Stomach (tissue), 8 donors: ENCODE measurements at regions not wholly inside any gene's neighbourhood (a gene's known extent, or its start where the extent isn't known, plus 50 kb on each side); places are given as distances from the start of the nearest gene placed in this dataset.

ENCODE experiments used
- DNase-seq, 2 donors: peaks; one replicate each; pipeline versions ENCODE4 v3.0.0 to v3.0.0-alpha.2; 2013 to 2019
- H3K27ac ChIP-seq, 5 donors: fragments of 200-600 bp in 4 of 5; sonication (generic) in 4 of 5; one replicate each; pipeline ENCODE4 v1.5.1; 2013 to 2019; ENCODE audit warnings: mild to moderate bottlenecking in 1 of 5, moderate library complexity in 1 of 5
- H3K27me3 ChIP-seq, 3 donors: fragments of 200-600 bp; sonication (generic); one replicate each; pipeline ENCODE4 v1.5.1; 2017 to 2019; ENCODE audit warnings: mixed run types in 1 of 3
- H3K36me3 ChIP-seq, 4 donors: fragments of 200-600 bp; sonication (generic); 1 replicate in 3 of 4; 2 replicates in 1 of 4; pipeline ENCODE4 v1.5.1; 2016 to 2019
- H3K4me1 ChIP-seq, 4 donors: fragments of 200-600 bp; sonication (generic); one replicate each; pipeline ENCODE4 v1.5.1; 2016 to 2019
- H3K4me3 ChIP-seq, 4 donors: fragments of 200-600 bp; sonication (generic) in 3 of 4; one replicate each; pipeline ENCODE4 v1.5.1; 2016 to 2019; ENCODE audit warnings: mild to moderate bottlenecking in 1 of 4
- H3K9me3 ChIP-seq, 4 donors: fragments of 200-600 bp; sonication (generic); one replicate each; pipeline ENCODE4 v1.5.1; 2016 to 2019
- CTCF ChIP-seq, 7 experiments: fragments of 450-650 bp in 4 of 7; fragments of 200-600 bp in 3 of 7; sonication (generic) in 3 of 7; IDR thresholded peaks; one replicate each; pipeline ENCODE4 v1.5.1; 2016 to 2019; ENCODE audit warnings: antibody characterized with exemption in 7 of 7, control low read depth in 2 of 7, mild to moderate bottlenecking in 1 of 7
- EP300 ChIP-seq: sonication (generic); formaldehyde crosslinking; IDR thresholded peaks from one replicate; pipeline ENCODE4 v1.6.1; 2017; ENCODE audit warnings: antibody characterized with exemption
- POLR2A ChIP-seq, 4 donors: fragments of 450-650 bp; IDR thresholded peaks; one replicate each; pipeline ENCODE4 v1.6.1; 2016; ENCODE audit warnings: antibody characterized with exemption in 4 of 4, control low read depth in 2 of 4, mild to moderate bottlenecking in 1 of 4, moderate library complexity in 1 of 4
- POLR2AphosphoS5 ChIP-seq, 3 donors: sonication (generic); formaldehyde crosslinking; IDR thresholded peaks; one replicate each; pipeline ENCODE4 v1.6.1; 2016; ENCODE audit warnings: antibody characterized with exemption in 3 of 3
- WGBS, 5 donors: extraction: QIAGEN DNeasy Blood & Tissue Kit in 3 of 5; methylation state at CpG; one replicate each; pipeline versions ENCODE4 v1.1.5 to v1.1.7; 2013 to 2018; 5-methylcytosine and 5-hydroxymethylcytosine counted together
- intact Hi-C: fragments of 100-400 bp; cut with DNase I; formaldehyde crosslinking; loops from one replicate; pipeline ENCODE4 v1.15.1; 2023; ENCODE audit warnings: low total_unique reads
- donor health status: healthy with polysubstance abuse.
- donor health status: Bipolar disorder and iron deficiency.
- donor health status: healthy.

- no peak for DNase-seq
- no peak overlapping the region for H3K4me3 ChIP-seq
- no peaks in the 10 kb centered on the region for H3K36me3 ChIP-seq
- peaks cover 0 to 7% (median 0%) of the 10 kb centered on the region in 4 donors for H3K4me1 ChIP-seq
- no peak overlapping the region for H3K27ac ChIP-seq
- intact Hi-C loops: no loop called here
- H3K27me3 ChIP-seq: no peaks in the 10 kb centered on the region
- H3K9me3 ChIP-seq: no peaks in the 10 kb centered on the region
- 60 to 84% (median 72%) methylated on average over 2 of the region's 2 CpGs for WGBS, 5 donors
- TF ChIP-seq POLR2AphosphoS5 (IDR thresholded peaks at IDR 0.05): no peak
- no peak for TF ChIP-seq CTCF (IDR thresholded peaks at IDR 0.05)
- TF ChIP-seq POLR2A (IDR thresholded peaks at IDR 0.05): no peak
- no peak for TF ChIP-seq EP300
Observed at GRCh38 chr18:41326311-41326710, 628.7 kb upstream of the PIK3C3 start.

GRCh38 chr18:41324934-41325333 is 630.1 kb upstream of the PIK3C3 start:
- WGBS, 5 donors: 54 to 73% (median 69%) methylated on average over 2 of the region's 2 CpGs
- DNase-seq: no peak
- no peaks in the 10 kb centered on the region for H3K36me3 ChIP-seq
- no peak overlapping the region for H3K4me3 ChIP-seq
- no peaks in the 10 kb centered on the region for H3K9me3 ChIP-seq
- H3K27ac ChIP-seq: peak overlapping the region in 1 of 5 donors; percentile 69
- peaks cover 0 to 8% (median 0%) of the 10 kb centered on the region in 4 donors for H3K4me1 ChIP-seq
- no peaks in the 10 kb centered on the region for H3K27me3 ChIP-seq
- intact Hi-C loops: no loop called here
- no peak for TF ChIP-seq EP300
- no peak for TF ChIP-seq POLR2A (IDR thresholded peaks at IDR 0.05)
- no peak for TF ChIP-seq CTCF (IDR thresholded peaks at IDR 0.05)
- no peak for TF ChIP-seq POLR2AphosphoS5 (IDR thresholded peaks at IDR 0.05)

GRCh38 chr18:41324020-41324791 is 630.8 kb upstream of the PIK3C3 start:
- Histone ChIP-seq H3K4me3 (no peak overlapping the region), H3K27ac (peak overlapping the region in 2 of 5 donors; percentile 50 to 69), H3K27me3 (no peaks in the 10 kb centered on the region), H3K36me3 (no peaks in the 10 kb centered on the region), H3K9me3 (no peaks in the 10 kb centered on the region), H3K4me1 (peaks cover 0 to 8% (median 0%) of the 10 kb centered on the region in 4 donors)
- TF ChIP-seq POLR2A (IDR thresholded peaks at IDR 0.05) (no peak), POLR2AphosphoS5 (IDR thresholded peaks at IDR 0.05) (no peak), CTCF (IDR thresholded peaks at IDR 0.05) (no peak), EP300 (no peak)
- DNase-seq: no peak
- 40 to 83% (median 54%) methylated on average over 2 of the region's 2 CpGs for whole genome bisulfite sequencing, 5 donors
- intact Hi-C loops: no loop called here

GRCh38 chr18:41323044-41323443 is 632.0 kb upstream of the PIK3C3 start:
- TF ChIP-seq POLR2AphosphoS5 (IDR thresholded peaks at IDR 0.05) (no peak), POLR2A (IDR thresholded peaks at IDR 0.05) (no peak), EP300 (no peak), CTCF (IDR thresholded peaks at IDR 0.05) (no peak)
- Histone ChIP-seq H3K27ac (no peak overlapping the region), H3K36me3 (no peaks in the 10 kb centered on the region), H3K4me3 (no peak overlapping the region), H3K4me1 (peaks cover 0 to 8% (median 0%) of the 10 kb centered on the region in 4 donors), H3K9me3 (no peaks in the 10 kb centered on the region), H3K27me3 (no peaks in the 10 kb centered on the region)
- no peak for DNase-seq
- intact Hi-C loops: no loop called here
